GM23338 (cell line): ENCODE measurements at regions not wholly inside any gene's neighbourhood (a gene's known extent, or its start where the extent isn't known, plus 50 kb on each side); places are given as distances from the start of the nearest gene placed in this dataset.

Experiments used
- CTCF ChIP-seq, 2 experiments: fragments of 200-600 bp in 1 of 2; sonication (generic) in 1 of 2; conservative IDR thresholded peaks; 2 replicates each; pipeline versions ENCODE4 v1.5.1 to v1.6.1; 2016 to 2017; ENCODE audit warnings: antibody characterized with exemption in 2 of 2, low read depth in 2 of 2, mild to moderate bottlenecking in 2 of 2, moderate library complexity in 1 of 2
- POLR2AphosphoS5 ChIP-seq: IDR thresholded peaks from 2 replicates; pipeline ENCODE4 v1.6.1; 2016; ENCODE audit warnings: antibody characterized with exemption, low read depth

DNA sequence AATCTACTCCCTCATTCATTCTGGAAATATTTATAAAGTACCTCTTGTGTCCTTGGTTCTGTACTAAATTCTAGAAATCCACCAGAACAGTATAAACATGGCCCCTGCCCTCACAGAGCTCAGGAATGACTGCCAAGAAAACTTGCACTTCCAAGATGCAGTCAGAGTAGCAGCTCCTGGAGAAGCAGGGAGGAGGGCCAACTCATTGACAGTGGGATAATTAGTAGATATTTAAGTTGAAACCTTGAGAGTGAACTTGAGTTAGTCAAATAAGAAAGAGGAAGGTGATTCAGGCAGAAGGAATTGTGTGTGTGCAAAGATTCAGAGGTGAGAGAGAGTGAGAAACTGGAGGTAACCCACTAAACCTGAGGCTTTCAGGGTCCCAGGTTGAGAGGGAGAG is 182.2 kb upstream of the INHBA start:
- no peak for TF ChIP-seq CTCF (conservative IDR thresholded peaks at IDR 0.05; ENCODE audit: low read depth in 2 of 2)
- TF ChIP-seq POLR2AphosphoS5 = no peak
